ENCODE measurements at regions not wholly inside any gene's neighbourhood (a gene's known extent, or its start where the extent isn't known, plus 50 kb on each side); places are given as distances from the start of the nearest gene placed in this dataset.

GRCh38 chr6:140061110-140062042 is 686.9 kb upstream of the CITED2 start:
- no peak for DNase-seq (ENCODE audit: low read depth)

GRCh38 chr6:140059947-140060346 is 685.5 kb upstream of the CITED2 start:
- no peak for DNase-seq (ENCODE audit: low read depth)

- DNase-seq (ENCODE audit: low read depth): no peak
Observed at GRCh38 chr6:140058863-140059262, 684.4 kb upstream of the CITED2 start.

GRCh38 chr6:140052736-140053729 is 678.6 kb upstream of the CITED2 start:
- no peak for DNase-seq (ENCODE audit: low read depth)

GRCh38 chr6:140051521-140052512 is 677.4 kb upstream of the CITED2 start:
- no peak for DNase-seq (ENCODE audit: low read depth)

- DNase-seq (ENCODE audit: low read depth): no peak
Observed at GRCh38 chr6:140050101-140050995, 675.9 kb upstream of the CITED2 start.

GRCh38 chr6:140049251-140049650 is 674.8 kb upstream of the CITED2 start:
- no peak for DNase-seq (ENCODE audit: low read depth)

GRCh38 chr6:140048202-140048790 is 673.8 kb upstream of the CITED2 start:
- DNase-seq (ENCODE audit: low read depth): no peak

- no peak for DNase-seq (ENCODE audit: low read depth)
Observed at GRCh38 chr6:140047321-140047720, 672.9 kb upstream of the CITED2 start.

- DNase-seq (ENCODE audit: low read depth): no peak
Observed at GRCh38 chr6:140046016-140046632, 671.7 kb upstream of the CITED2 start.

- no peak for DNase-seq (ENCODE audit: low read depth)
Observed at GRCh38 chr6:140045116-140045515, 670.7 kb upstream of the CITED2 start.

- no peak for DNase-seq (ENCODE audit: low read depth)
Observed at GRCh38 chr6:140044626-140045025, 670.2 kb upstream of the CITED2 start.

GRCh38 chr6:140043762-140044378 is 669.4 kb upstream of the CITED2 start:
- DNase-seq (ENCODE audit: low read depth): no peak

GRCh38 chr6:140043357-140043756 is 668.9 kb upstream of the CITED2 start:
- no peak for DNase-seq (ENCODE audit: low read depth)

GRCh38 chr6:140041571-140042332 is 667.3 kb upstream of the CITED2 start:
- DNase-seq (ENCODE audit: low read depth): no peak

- no peak for DNase-seq (ENCODE audit: low read depth)
Observed at GRCh38 chr6:140041056-140041455, 666.6 kb upstream of the CITED2 start.

- no peak for DNase-seq (ENCODE audit: low read depth)
Observed at GRCh38 chr6:140040396-140040795, 665.9 kb upstream of the CITED2 start.

- no peak for DNase-seq (ENCODE audit: low read depth)
Observed at GRCh38 chr6:140039364-140039763, 664.9 kb upstream of the CITED2 start.
